ENCODE measurements at regions not wholly inside any gene's neighbourhood (a gene's known extent, or its start where the extent isn't known, plus 50 kb on each side); places are given as distances from the start of the nearest gene placed in this dataset.
A peak's percentile ranks its signal among the peaks of the same experiment; 100 is the strongest.
"Not testable (repeated sequence)": the region's sequence is repeated elsewhere in the genome, so short reads cannot be mapped to it uniquely, and the experiment has no call there.

GRCh38 chr10:25076506-25077177, 60.2 kb downstream of the THNSL1 start:
- no peak for DNase-seq

DNA sequence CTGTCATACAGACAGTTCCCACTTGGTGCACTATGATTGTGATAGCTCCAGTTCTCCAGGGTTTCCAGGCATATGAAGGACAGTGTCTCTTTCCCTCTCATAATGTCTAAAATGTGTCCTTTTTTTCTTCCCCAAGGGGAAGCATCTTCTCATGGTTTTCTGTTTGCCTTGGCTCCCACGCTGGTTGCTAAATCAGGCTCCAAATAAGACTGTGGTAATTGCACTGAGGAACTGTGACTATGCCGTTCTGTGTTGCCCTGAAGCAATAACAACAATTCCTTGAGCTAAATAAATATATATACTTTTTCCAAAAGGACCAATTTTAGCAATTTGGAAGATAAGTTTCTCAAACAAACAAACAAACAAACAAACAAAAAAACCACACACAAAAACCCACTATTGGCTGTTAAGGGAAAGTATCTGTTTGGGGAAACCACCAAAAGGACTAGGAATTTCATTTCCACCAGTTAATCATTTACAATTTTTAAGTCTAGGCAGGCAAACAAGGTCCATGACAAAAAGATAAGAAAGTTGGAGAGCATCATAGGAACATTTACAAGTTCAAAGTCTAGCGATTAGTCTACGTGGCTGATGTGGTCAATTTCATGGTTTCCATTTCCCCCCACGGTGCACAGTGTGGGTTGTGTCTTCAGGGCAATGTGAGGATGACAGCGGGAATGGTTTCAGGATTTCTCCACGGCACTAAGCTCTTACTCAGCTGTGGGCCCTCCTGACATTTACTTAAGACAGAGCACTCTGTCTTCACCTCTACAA, 62.4 kb downstream of the THNSL1 start:
- no peak for DNase-seq

DNA sequence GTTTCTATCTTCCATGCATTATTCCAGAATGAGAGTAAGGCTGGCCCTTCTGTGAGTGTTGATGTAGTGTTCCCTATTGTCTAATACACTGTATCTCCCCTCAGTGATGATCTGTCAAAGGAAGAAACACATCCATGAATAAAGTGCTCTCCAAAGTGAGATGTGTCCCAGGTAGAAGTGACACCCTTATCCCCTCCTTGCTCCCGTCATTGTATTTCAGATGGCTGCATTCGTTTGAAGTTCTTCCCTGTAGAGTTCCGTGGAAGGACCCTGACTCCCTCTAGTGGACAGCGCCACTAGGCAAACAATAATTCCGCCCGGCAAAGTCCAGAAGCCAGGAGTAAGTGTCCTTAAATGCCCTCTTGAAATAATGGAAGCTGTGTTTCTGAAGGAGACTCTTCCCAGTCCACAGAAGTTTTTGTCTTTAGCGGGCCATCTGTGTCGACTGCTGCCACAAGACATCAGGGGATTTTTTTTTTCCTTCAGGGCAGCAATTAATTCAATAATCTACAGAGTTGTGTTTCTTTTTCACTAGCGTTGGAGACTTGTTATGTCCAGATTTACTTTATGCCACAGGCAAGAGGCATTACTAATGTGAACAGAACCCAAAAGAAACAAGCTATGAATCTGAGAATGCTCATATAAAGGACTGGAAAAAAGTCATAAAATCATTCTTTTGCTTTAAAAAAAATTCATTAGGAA, 64.6 kb downstream of the THNSL1 start:
- peak; percentile 64 for DNase-seq

GRCh38 chr10:25082276-25083204, 66.1 kb downstream of the THNSL1 start:
- DNase-seq: no peak

DNA sequence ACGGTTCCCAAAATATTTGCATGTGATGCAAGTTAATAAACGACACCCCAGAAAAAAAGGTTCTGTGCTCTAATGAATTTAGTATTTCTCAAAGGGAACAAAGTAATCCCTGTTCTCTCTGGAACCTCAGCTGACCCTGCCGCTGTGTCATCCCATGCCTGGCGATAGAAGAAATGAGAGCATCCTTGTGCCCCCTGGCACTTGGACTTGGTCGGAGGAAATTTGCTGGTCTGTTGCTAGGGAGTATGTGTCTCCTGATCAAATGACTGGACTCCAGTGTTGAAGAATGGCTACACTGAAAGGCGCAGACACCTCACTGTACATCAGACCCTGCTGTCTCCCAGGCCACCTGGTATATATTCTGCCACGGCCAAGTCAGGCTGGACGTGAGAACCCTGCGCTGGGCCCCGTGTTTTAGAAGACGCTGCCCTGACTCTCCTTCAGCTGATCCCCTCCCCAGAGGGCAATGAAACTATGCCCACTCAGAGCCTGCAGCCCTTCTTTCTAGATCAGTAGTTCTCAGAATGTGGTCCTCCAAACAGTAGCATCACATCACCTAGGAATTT, 67.2 kb downstream of the THNSL1 start:
- no peak for DNase-seq

GRCh38 chr10:25084447-25084846, 68.0 kb downstream of the THNSL1 start:
- no peak for DNase-seq

GRCh38 chr10:25094590-25094989, 78.2 kb downstream of the THNSL1 start:
- DNase-seq: no peak

- DNase-seq: no peak
These were observed 77.0 kb upstream of the GPR158 start for GRCh38 chr10:25097669-25098411.

GRCh38 chr10:25100141-25100540, 74.7 kb upstream of the GPR158 start:
- no peak for DNase-seq

DNA sequence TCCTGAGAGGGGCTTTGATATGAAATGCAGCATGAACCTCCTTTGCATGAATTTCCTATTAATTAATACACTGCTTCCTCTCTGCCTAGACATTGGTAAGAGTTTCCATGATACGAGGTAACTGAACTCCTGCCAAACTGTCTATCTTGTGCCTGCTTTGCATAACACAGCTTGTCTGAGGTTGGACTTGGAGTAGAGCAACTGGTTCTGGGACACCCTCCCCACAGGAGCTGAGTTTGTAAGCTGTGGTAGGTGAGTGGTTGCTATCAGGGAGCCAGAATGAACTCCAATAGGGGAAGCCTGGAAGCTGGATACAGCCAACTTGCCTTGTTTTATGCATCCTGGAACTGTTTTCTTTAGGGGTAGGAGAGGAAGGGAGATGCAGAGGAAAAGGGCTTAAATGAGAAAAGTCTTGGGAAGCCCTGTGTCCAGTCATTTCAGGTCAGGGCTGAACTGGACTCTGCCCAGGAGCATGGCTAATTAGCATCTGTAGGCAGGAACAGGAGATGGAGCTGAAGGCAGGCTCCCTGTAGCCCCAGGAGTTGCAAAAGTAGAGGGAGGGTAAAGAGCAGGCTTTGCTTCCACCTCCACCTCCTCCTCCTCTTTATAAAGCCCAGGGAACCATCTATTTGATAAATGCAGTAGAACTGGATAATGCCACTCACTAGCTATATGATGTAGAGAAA, 73.2 kb upstream of the GPR158 start:
- no peak for DNase-seq

DNA sequence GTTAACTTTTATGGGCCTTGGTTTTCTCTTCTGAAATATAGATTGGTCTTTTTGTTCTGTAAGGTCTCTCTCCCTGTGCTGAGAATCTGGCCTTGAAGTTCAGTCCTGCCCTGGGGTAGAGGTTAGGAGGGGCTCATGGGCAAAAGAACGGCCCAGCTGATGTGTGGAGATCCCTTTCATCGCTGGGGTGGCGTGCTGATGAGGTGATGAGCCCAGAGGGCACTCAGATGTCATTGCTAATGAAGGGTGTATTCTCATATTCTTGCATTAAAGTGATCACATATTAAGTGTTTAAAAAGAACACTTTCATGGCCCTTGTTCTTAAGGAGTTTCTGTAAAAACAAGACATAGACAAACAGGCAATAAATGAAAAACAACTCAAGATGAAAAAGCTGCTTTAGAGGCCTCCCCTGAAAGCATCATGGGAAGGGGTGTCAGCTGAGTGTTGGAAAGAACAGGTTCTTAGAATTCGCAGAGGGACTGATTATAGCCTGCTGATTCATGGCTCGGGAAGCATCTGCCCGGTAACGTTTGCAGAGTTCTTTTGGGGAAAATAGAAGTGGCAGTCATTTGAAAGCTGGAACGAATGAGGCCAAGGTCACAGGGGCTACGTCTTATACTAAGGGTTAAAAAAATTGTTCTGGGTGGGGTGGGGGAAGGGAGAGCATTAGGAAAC, 72.5 kb upstream of the GPR158 start:
- no peak for DNase-seq

DNA sequence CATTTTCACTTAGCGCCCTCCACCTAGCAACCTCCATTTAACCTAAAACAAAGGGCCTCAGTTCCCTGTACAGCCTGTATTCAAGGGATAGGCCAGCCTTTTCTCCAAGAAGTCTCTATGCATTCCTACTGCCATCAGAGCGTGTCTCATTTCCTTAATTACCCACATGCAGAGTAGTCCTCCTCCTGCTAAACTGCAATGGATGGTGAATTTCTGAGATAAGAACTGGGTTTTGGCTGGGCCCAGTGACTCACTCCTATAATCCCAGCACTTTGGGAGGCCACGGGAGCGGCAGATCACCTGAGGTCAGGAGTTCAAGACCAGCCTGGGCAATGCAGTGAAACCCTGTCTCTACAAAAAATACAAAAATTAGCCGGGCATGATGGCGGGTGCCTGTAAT, 71.1 kb upstream of the GPR158 start:
- DNase-seq: no peak

DNA sequence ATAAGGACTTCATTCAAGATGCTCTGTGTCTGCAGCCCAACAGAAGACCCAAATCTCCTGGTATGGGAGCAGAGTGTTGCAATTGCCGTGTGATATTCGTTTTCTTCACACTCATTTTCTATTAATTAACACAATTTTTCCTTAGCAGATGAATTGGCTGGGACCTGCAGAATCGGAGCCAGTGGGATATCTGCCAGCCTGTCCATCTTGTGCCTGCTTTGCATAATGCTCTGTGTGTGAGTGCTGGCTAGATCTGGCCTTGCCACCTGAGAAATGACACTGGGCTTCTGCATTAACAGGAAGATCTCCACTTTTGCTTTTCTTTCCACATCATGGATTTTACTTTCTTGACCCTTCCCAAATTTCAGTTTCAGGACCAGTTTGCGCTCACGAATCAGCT, 70.4 kb upstream of the GPR158 start:
- DNase-seq: no peak

DNA sequence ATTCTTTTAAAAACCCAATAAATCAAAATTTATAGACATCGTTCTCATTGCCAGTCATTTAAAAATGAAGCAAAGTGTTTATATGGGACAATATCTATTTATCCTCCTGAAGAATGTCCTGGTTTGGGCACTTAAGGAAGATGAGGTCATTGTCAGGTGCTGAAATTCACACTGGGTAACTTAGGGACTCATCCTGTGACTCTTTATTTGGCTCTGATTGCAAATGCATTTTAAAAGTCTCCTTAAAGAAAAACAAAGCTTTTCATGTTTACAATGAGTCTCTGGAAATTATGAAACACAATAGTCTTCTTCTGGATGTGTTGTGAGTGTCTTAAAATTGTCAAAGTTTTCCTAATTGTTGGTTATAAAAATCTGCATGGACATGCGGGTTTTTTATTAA, 69.5 kb upstream of the GPR158 start:
- no peak for DNase-seq

GRCh38 chr10:25105743-25106260, 69.0 kb upstream of the GPR158 start:
- DNase-seq: no peak

DNA sequence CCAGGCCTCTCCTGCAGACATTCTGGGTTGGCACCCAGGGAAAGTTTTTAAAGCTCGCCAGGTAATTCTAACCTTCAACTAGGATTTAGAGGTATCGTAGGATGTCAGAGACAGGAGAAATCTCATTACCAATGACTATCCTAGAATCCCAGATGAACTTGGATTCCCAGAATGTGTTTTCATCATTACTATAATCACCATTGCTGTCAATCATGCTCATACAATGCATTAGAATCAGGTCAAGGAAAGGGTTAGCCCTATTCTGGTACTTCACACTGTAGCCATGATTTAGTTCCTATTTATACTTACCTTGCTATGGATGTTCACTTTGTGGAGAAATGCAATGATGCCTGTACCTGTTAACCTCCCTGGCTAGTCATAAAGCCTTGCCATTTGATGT, 67.0 kb upstream of the GPR158 start:
- DNase-seq: no peak

DNA sequence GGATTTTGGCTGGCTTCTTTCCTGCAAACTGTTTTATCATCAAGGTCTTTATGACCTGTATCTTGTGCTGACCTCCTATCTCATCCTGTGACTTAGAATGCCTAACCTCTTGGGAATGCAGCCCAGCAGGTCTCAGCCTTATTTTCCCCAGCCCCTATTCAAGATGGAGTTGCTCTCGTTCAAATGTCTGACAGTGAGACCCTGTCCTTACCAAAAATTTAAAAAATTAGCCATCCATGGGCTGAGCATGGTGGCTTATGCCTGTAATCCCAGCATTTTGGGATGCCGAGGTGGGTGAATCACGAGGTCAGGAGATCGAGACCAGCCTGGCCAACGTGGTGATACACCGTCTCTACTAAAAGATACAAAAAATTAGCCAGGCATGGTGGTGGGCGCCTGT, 64.9 kb upstream of the GPR158 start:
- not testable (repeated sequence) for DNase-seq

DNA sequence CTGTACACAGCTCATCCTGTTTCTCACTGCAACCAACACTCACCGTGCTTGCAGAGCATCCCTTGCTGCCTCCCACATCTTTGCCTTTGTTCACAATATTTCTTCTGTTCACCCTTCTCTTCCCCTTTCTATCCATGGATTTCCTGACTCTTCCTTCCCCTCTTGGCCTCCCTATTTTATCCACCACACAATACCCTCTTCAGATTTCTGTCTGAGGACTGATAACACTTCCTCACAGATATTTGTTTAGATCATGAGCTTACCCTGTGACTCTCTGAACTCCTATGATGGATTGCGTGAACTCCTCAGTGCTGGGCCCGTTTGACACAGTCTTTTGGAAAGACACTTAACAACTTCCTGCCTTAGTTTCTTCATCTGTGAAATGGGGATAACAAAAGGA, 62.8 kb upstream of the GPR158 start:
- no peak for DNase-seq

- peak; percentile 20 for DNase-seq
These were observed 61.4 kb upstream of the GPR158 start for GRCh38 chr10:25113191-25114035.
